ENCODE measurements at regions not wholly inside any gene's neighbourhood (a gene's known extent, or its start where the extent isn't known, plus 50 kb on each side); places are given as distances from the start of the nearest gene placed in this dataset.

GRCh38 chr2:129905664-129906081, 73.8 kb upstream of the RAB6C start:
- Histone ChIP-seq H3K4me1 (ENCODE audit: control extremely low read depth in 1 of 4, control insufficient read depth in 4 of 4, insufficient read depth in 4 of 4, low read length in 3 of 4) (peaks cover 0 to 11% (median 1%) of the 10 kb centered on the region in 4 experiments), H3K27ac (ENCODE audit: insufficient read depth in 1 of 2, low read depth in 1 of 2, low read length in 2 of 2, poor library complexity in 1 of 2, severe bottlenecking in 2 of 2) (no peak overlapping the region), H3K9me3 (ENCODE audit: control extremely low read depth in 1 of 5, control insufficient read depth in 4 of 5, insufficient read depth in 2 of 5, low read depth in 1 of 5, low read length in 4 of 5) (no peaks in the 10 kb centered on the region), H3K4me3 (ENCODE audit: control insufficient read depth in 1 of 7, extremely low read depth in 1 of 7, insufficient read depth in 4 of 7, low read depth in 2 of 7, low read length in 6 of 7) (no peak overlapping the region), H3K36me3 (ENCODE audit: control insufficient read depth in 4 of 4, insufficient read depth in 4 of 4, low read length in 3 of 4) (no peaks in the 10 kb centered on the region), H3K27me3 (replicated peaks in 2 of 5; ENCODE audit: control insufficient read depth in 4 of 5, insufficient read depth in 5 of 5, low read length in 4 of 5) (no peaks in the 10 kb centered on the region)
- POLR2A ChIA-PET: interaction anchor here (1.1 kb wide), 1 partner anchor 10 kb away, joined by 3 read pairs; no protein-coding TSS in a partner anchor
- no peak for DNase-seq
- CTCF ChIA-PET: interaction anchor here (1.1 kb wide), 1 partner anchor 10 kb away, joined by 3 read pairs; no protein-coding TSS in a partner anchor
- no CpG with 5 or more reads among the region's 2 CpGs for WGBS (ENCODE audit: insufficient coverage)

GRCh38 chr2:129906139-129906860, 73.2 kb upstream of the RAB6C start:
- H3K9me3 ChIP-seq (ENCODE audit: control extremely low read depth in 1 of 5, control insufficient read depth in 4 of 5, insufficient read depth in 2 of 5, low read depth in 1 of 5, low read length in 4 of 5): no peaks in the 10 kb centered on the region
- ChIA-PET POLR2A (no interaction called here), CTCF (interaction anchor here (0.9 kb wide), 1 partner anchor 14 kb away, joined by 3 read pairs; no protein-coding TSS in a partner anchor)
- no peaks in the 10 kb centered on the region for H3K27me3 ChIP-seq (replicated peaks in 2 of 5; ENCODE audit: control insufficient read depth in 4 of 5, insufficient read depth in 5 of 5, low read length in 4 of 5)
- H3K27ac ChIP-seq (ENCODE audit: insufficient read depth in 1 of 2, low read depth in 1 of 2, low read length in 2 of 2, poor library complexity in 1 of 2, severe bottlenecking in 2 of 2): no peak overlapping the region
- 82% methylated on average over 13 of the region's 13 CpGs for WGBS (ENCODE audit: insufficient coverage)
- H3K36me3 ChIP-seq (ENCODE audit: control insufficient read depth in 4 of 4, insufficient read depth in 4 of 4, low read length in 3 of 4): no peaks in the 10 kb centered on the region
- DNase-seq: no peak
- H3K4me3 ChIP-seq (ENCODE audit: control insufficient read depth in 1 of 7, extremely low read depth in 1 of 7, insufficient read depth in 4 of 7, low read depth in 2 of 7, low read length in 6 of 7): no peak overlapping the region
- peaks cover 0 to 11% (median 1%) of the 10 kb centered on the region in 4 experiments for H3K4me1 ChIP-seq (ENCODE audit: control extremely low read depth in 1 of 4, control insufficient read depth in 4 of 4, insufficient read depth in 4 of 4, low read length in 3 of 4)

DNA sequence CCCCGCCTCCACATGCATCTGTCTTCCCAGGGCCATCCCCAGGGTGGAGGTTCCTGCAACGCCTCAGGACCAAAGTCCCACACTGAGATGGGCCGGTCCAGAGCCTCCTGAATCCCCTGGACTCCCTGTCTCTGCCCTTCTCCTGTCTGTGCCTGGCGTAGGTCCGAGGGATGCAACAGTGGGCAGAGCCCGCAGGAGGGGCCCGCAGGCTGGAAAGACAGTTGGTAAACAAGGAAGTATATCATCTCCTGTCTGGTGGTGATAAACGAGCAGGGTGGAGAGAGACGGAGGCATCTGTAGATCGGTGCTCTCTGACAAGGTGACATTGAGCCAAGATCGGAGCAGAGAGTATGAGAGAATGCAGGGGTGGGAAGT, 72.6 kb upstream of the RAB6C start:
- H3K27me3 ChIP-seq (replicated peaks in 2 of 5; ENCODE audit: control insufficient read depth in 4 of 5, insufficient read depth in 5 of 5, low read length in 4 of 5): no peaks in the 10 kb centered on the region
- H3K36me3 ChIP-seq (ENCODE audit: control insufficient read depth in 4 of 4, insufficient read depth in 4 of 4, low read length in 3 of 4): no peaks in the 10 kb centered on the region
- H3K4me3 ChIP-seq (ENCODE audit: control insufficient read depth in 1 of 7, extremely low read depth in 1 of 7, insufficient read depth in 4 of 7, low read depth in 2 of 7, low read length in 6 of 7): no peak overlapping the region
- no peak overlapping the region for H3K27ac ChIP-seq (ENCODE audit: insufficient read depth in 1 of 2, low read depth in 1 of 2, low read length in 2 of 2, poor library complexity in 1 of 2, severe bottlenecking in 2 of 2)
- no peaks in the 10 kb centered on the region for H3K9me3 ChIP-seq (ENCODE audit: control extremely low read depth in 1 of 5, control insufficient read depth in 4 of 5, insufficient read depth in 2 of 5, low read depth in 1 of 5, low read length in 4 of 5)
- CTCF ChIA-PET: interaction anchor here (0.9 kb wide), 1 partner anchor 13 kb away, joined by 3 read pairs; no protein-coding TSS in a partner anchor
- POLR2A ChIA-PET: no interaction called here
- DNase-seq: peak; percentile 19 to 76 (median 60)
- WGBS (ENCODE audit: insufficient coverage): 49% methylated on average over 11 of the region's 11 CpGs
- H3K4me1 ChIP-seq (ENCODE audit: control extremely low read depth in 1 of 4, control insufficient read depth in 4 of 4, insufficient read depth in 4 of 4, low read length in 3 of 4): peaks cover 0 to 11% (median 1%) of the 10 kb centered on the region in 4 experiments

GRCh38 chr2:129907256-129907998, 72.0 kb upstream of the RAB6C start:
- peaks cover 0 to 11% (median 1%) of the 10 kb centered on the region in 4 experiments for H3K4me1 ChIP-seq (ENCODE audit: control extremely low read depth in 1 of 4, control insufficient read depth in 4 of 4, insufficient read depth in 4 of 4, low read length in 3 of 4)
- 91% methylated on average over 12 of the region's 13 CpGs for WGBS (ENCODE audit: insufficient coverage)
- DNase-seq: no peak
- ChIA-PET POLR2A (no interaction called here), CTCF (no interaction called here)
- H3K4me3 ChIP-seq (ENCODE audit: control insufficient read depth in 1 of 7, extremely low read depth in 1 of 7, insufficient read depth in 4 of 7, low read depth in 2 of 7, low read length in 6 of 7): no peak overlapping the region
- no peaks in the 10 kb centered on the region for H3K27me3 ChIP-seq (replicated peaks in 2 of 5; ENCODE audit: control insufficient read depth in 4 of 5, insufficient read depth in 5 of 5, low read length in 4 of 5)
- H3K9me3 ChIP-seq (ENCODE audit: control extremely low read depth in 1 of 5, control insufficient read depth in 4 of 5, insufficient read depth in 2 of 5, low read depth in 1 of 5, low read length in 4 of 5): no peaks in the 10 kb centered on the region
- no peaks in the 10 kb centered on the region for H3K36me3 ChIP-seq (ENCODE audit: control insufficient read depth in 4 of 4, insufficient read depth in 4 of 4, low read length in 3 of 4)
- H3K27ac ChIP-seq (ENCODE audit: insufficient read depth in 1 of 2, low read depth in 1 of 2, low read length in 2 of 2, poor library complexity in 1 of 2, severe bottlenecking in 2 of 2): no peak overlapping the region

GRCh38 chr2:129908721-129909373, 70.6 kb upstream of the RAB6C start:
- Histone ChIP-seq H3K4me3 (ENCODE audit: control insufficient read depth in 1 of 7, extremely low read depth in 1 of 7, insufficient read depth in 4 of 7, low read depth in 2 of 7, low read length in 6 of 7) (no peak overlapping the region), H3K36me3 (ENCODE audit: control insufficient read depth in 4 of 4, insufficient read depth in 4 of 4, low read length in 3 of 4) (no peaks in the 10 kb centered on the region), H3K27me3 (replicated peaks in 2 of 5; ENCODE audit: control insufficient read depth in 4 of 5, insufficient read depth in 5 of 5, low read length in 4 of 5) (no peaks in the 10 kb centered on the region), H3K9me3 (ENCODE audit: control extremely low read depth in 1 of 5, control insufficient read depth in 4 of 5, insufficient read depth in 2 of 5, low read depth in 1 of 5, low read length in 4 of 5) (no peaks in the 10 kb centered on the region), H3K4me1 (ENCODE audit: control extremely low read depth in 1 of 4, control insufficient read depth in 4 of 4, insufficient read depth in 4 of 4, low read length in 3 of 4) (peaks cover 0 to 11% (median 1%) of the 10 kb centered on the region in 4 experiments), H3K27ac (ENCODE audit: insufficient read depth in 1 of 2, low read depth in 1 of 2, low read length in 2 of 2, poor library complexity in 1 of 2, severe bottlenecking in 2 of 2) (no peak overlapping the region)
- 96% methylated on average over 12 of the region's 18 CpGs for WGBS (ENCODE audit: insufficient coverage)
- no peak for DNase-seq
- POLR2A ChIA-PET: no interaction called here
- CTCF ChIA-PET: interaction anchor here (1.0 to 1.2 kb wide), 2 partner anchors 11 to 12 kb away, joined by 3 read pairs; no protein-coding TSS in a partner anchor

DNA sequence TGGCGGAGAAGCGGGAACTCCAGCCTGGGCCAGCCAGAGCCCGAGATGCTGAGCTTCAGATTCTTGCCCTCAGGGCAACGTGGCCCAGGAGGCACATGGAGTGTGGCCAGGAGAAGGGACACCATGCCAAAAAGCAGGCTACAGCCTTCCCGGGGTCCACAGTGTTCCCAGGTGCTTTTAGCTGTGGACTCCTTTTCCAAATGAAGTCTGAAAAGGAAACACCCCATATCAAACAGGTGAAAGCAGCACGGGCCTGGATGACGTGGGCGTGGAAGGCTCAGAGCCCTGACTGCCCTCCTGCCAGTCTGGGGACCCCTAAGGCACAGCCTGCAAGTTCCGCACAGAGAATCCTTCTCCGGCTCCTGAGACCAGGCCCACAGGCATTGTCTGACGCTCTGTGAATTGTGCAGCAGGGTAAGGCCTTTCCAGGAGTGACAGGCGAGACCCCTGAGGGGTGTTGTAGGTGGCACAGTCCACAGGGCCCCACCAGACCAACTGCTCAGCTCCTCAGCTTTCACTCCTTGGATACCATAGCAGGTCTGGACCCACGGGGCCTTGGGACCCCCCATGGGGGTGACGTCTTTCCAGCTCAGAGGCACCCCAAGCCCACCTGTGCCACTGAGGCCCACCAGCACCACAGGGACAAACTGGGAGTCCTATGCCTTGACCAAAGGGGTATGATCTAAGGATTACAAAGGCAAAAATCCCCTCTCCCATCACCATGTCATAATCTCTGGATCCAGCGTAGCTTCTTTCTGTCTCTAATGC, 69.6 kb upstream of the RAB6C start:
- Histone ChIP-seq H3K36me3 (ENCODE audit: control insufficient read depth in 4 of 4, insufficient read depth in 4 of 4, low read length in 3 of 4) (no peaks in the 10 kb centered on the region), H3K4me3 (ENCODE audit: control insufficient read depth in 1 of 7, extremely low read depth in 1 of 7, insufficient read depth in 4 of 7, low read depth in 2 of 7, low read length in 6 of 7) (no peak overlapping the region), H3K27ac (ENCODE audit: insufficient read depth in 1 of 2, low read depth in 1 of 2, low read length in 2 of 2, poor library complexity in 1 of 2, severe bottlenecking in 2 of 2) (no peak overlapping the region), H3K4me1 (ENCODE audit: control extremely low read depth in 1 of 4, control insufficient read depth in 4 of 4, insufficient read depth in 4 of 4, low read length in 3 of 4) (peaks cover 0 to 11% (median 1%) of the 10 kb centered on the region in 4 experiments), H3K9me3 (ENCODE audit: control extremely low read depth in 1 of 5, control insufficient read depth in 4 of 5, insufficient read depth in 2 of 5, low read depth in 1 of 5, low read length in 4 of 5) (no peaks in the 10 kb centered on the region), H3K27me3 (replicated peaks in 2 of 5; ENCODE audit: control insufficient read depth in 4 of 5, insufficient read depth in 5 of 5, low read length in 4 of 5) (no peaks in the 10 kb centered on the region)
- no peak for DNase-seq
- ChIA-PET POLR2A (no interaction called here), CTCF (interaction anchor here (1.0 to 1.2 kb wide), 2 partner anchors 10 to 12 kb away, joined by 3 read pairs; no protein-coding TSS in a partner anchor)
- WGBS (ENCODE audit: insufficient coverage): 94% methylated on average over 12 of the region's 15 CpGs
